ENCODE measurements at regions not wholly inside any gene's neighbourhood (a gene's known extent, or its start where the extent isn't known, plus 50 kb on each side); places are given as distances from the start of the nearest gene placed in this dataset.

DNA sequence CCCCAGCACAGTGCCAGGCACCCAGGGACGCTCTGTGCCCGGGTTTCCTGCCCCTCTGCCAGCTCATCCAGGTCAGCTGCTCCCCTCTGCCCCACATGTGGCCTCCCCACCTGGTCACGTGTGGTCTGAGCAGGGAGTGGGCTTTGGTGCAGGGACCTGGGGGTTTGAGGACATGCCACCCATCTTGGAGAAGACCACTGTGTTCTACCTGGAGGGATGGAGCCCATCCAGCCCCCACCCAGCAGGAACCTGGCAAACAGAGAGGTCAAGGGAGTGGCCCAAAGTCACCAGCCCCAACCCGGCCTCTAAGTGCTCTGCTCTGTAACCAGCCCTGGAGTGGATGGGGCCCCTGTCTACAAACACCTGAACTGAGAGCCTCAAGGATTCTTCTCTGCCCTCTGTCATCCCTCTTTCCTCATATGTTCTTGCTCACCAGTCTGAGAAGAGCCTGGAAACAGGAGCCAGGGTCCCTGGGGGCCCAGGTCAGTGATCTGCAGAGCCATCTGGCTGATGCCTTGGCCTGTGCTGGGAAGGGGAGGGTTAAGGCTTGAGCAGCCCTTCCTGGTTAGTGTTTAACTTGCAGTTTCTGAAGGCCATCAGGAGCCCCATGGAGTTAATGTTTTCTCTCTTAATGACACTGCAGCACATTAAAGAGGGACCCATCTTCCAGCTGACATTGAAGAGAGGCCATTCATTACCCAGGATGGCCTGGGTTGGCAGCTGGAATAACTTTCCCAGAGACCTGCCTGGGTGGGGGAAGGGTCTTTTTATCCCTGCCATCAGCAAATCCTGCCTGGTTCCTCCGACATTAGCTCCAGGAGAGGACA is 235.4 kb downstream of the PTPRU start (continued):
- TF ChIP-seq ZNF142 (CRISPR knock-in tag; IDR thresholded peaks at IDR 0.05) (0 out of 2 replicates have a peak, but pooled peaks have one; percentile 43), MXI1 (IDR thresholded peaks at IDR 0.05; ENCODE audit: borderline replicate concordance, low read depth, low read length) (no peak), ZFAT (CRISPR knock-in tag; conservative IDR thresholded peaks at IDR 0.05) (no peak), TP53 (CRISPR knock-in tag; conservative IDR thresholded peaks at IDR 0.05) (no peak), ZNF598 (CRISPR knock-in tag; IDR thresholded peaks at IDR 0.05; ENCODE audit: borderline replicate concordance) (no peak), ZNF737 (CRISPR knock-in tag; IDR thresholded peaks at IDR 0.05; ENCODE audit: borderline replicate concordance) (no peak), ZBTB21 (CRISPR knock-in tag; IDR thresholded peaks at IDR 0.05) (no peak), ZNF292 (CRISPR knock-in tag; IDR thresholded peaks at IDR 0.05; ENCODE audit: borderline replicate concordance, low read depth) (peak; percentile 61; the same call in 1 of the 2 replicates), NR2F6 (IDR thresholded peaks at IDR 0.05) (no peak; the same call in none of the 2 replicates), NR2F6 (CRISPR knock-in tag; IDR thresholded peaks at IDR 0.05) (peak; percentile 24; the same call in 1 of the 2 replicates), GATAD2A (CRISPR knock-in tag; IDR thresholded peaks at IDR 0.05) (peak; percentile 58), SNAI1 (CRISPR knock-in tag; IDR thresholded peaks at IDR 0.05; ENCODE audit: borderline replicate concordance) (no peak; the same call in 1 of the 2 replicates), ZNF234 (CRISPR knock-in tag; conservative IDR thresholded peaks at IDR 0.05) (no peak), ZNF282 (IDR thresholded peaks at IDR 0.05; ENCODE audit: partially characterized antibody) (no peak), ZNF616 (CRISPR knock-in tag; IDR thresholded peaks at IDR 0.05; ENCODE audit: low read depth) (no peak), NONO (IDR thresholded peaks at IDR 0.05) (no peak), NONO (CRISPR knock-in tag; conservative IDR thresholded peaks at IDR 0.05) (no peak), YY1 (IDR thresholded peaks at IDR 0.05; ENCODE audit: insufficient read depth, insufficient replicate concordance, low read depth, low read length) (no peak), ZNF670 (CRISPR knock-in tag; IDR thresholded peaks at IDR 0.05; ENCODE audit: borderline replicate concordance) (no peak)
- TF ChIP-seq, protein P1, sequence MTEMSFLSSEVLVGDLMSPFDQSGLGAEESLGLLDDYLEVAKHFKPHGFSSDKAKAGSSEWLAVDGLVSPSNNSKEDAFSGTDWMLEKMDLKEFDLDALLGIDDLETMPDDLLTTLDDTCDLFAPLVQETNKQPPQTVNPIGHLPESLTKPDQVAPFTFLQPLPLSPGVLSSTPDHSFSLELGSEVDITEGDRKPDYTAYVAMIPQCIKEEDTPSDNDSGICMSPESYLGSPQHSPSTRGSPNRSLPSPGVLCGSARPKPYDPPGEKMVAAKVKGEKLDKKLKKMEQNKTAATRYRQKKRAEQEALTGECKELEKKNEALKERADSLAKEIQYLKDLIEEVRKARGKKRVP (CRISPR knock-in tag; IDR thresholded peaks at IDR 0.05), result no peak
- TF ChIP-seq, protein P2, sequence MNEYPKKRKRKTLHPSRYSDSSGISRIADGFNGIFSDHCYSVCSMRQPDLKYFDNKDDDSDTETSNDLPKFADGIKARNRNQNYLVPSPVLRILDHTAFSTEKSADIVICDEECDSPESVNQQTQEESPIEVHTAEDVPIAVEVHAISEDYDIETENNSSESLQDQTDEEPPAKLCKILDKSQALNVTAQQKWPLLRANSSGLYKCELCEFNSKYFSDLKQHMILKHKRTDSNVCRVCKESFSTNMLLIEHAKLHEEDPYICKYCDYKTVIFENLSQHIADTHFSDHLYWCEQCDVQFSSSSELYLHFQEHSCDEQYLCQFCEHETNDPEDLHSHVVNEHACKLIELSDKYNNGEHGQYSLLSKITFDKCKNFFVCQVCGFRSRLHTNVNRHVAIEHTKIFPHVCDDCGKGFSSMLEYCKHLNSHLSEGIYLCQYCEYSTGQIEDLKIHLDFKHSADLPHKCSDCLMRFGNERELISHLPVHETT (CRISPR knock-in tag; conservative IDR thresholded peaks at IDR 0.05), result no peak
